ENCODE measurements at regions not wholly inside any gene's neighbourhood (a gene's known extent, or its start where the extent isn't known, plus 50 kb on each side); places are given as distances from the start of the nearest gene placed in this dataset.
"Not testable (repeated sequence)": the region's sequence is repeated elsewhere in the genome, so short reads cannot be mapped to it uniquely, and the experiment has no call there.

- not testable (repeated sequence) for DNase-seq
Observed at GRCh38 chr5:92216852-92217251, 833.7 kb upstream of the ARRDC3 start.

GRCh38 chr5:92215116-92215515 is 832.0 kb upstream of the ARRDC3 start:
- DNase-seq = no peak

GRCh38 chr5:92208265-92208664 is 825.1 kb upstream of the ARRDC3 start:
- no peak for DNase-seq

GRCh38 chr5:92207151-92207550 is 824.0 kb upstream of the ARRDC3 start:
- DNase-seq = no peak

GRCh38 chr5:92206681-92207080 is 823.6 kb upstream of the ARRDC3 start:
- DNase-seq = no peak

- not testable (repeated sequence) for DNase-seq
Observed at GRCh38 chr5:92199035-92199434, 815.9 kb upstream of the ARRDC3 start.

- no peak for DNase-seq
Observed at GRCh38 chr5:92181656-92182055, 798.5 kb upstream of the ARRDC3 start.

GRCh38 chr5:92180391-92180790 is 797.3 kb upstream of the ARRDC3 start:
- no peak for DNase-seq

GRCh38 chr5:92179651-92180050 is 796.5 kb upstream of the ARRDC3 start:
- no peak for DNase-seq

- DNase-seq = no peak
Observed at GRCh38 chr5:92177926-92178487, 794.9 kb upstream of the ARRDC3 start.

- DNase-seq = no peak
Observed at GRCh38 chr5:92163906-92164305, 780.8 kb upstream of the ARRDC3 start.

GRCh38 chr5:92147798-92148197 is 764.7 kb upstream of the ARRDC3 start:
- DNase-seq = no peak

- no peak for DNase-seq
Observed at GRCh38 chr5:92147266-92147665, 764.1 kb upstream of the ARRDC3 start.

- DNase-seq = no peak
Observed at GRCh38 chr5:92145852-92146251, 762.7 kb upstream of the ARRDC3 start.

GRCh38 chr5:92144824-92145223 is 761.7 kb upstream of the ARRDC3 start:
- DNase-seq = no peak

GRCh38 chr5:92132294-92132908 is 749.3 kb upstream of the ARRDC3 start:
- not testable (repeated sequence) for DNase-seq

GRCh38 chr5:92126182-92126581 is 743.1 kb upstream of the ARRDC3 start:
- DNase-seq = no peak

GRCh38 chr5:92119110-92119509 is 736.0 kb upstream of the ARRDC3 start:
- DNase-seq = no peak

GRCh38 chr5:92106808-92107207 is 723.7 kb upstream of the ARRDC3 start:
- DNase-seq = no peak

- no peak for DNase-seq
Observed at GRCh38 chr5:92104126-92104525, 721.0 kb upstream of the ARRDC3 start.

GRCh38 chr5:92102313-92102712 is 719.2 kb upstream of the ARRDC3 start:
- no peak for DNase-seq

GRCh38 chr5:92092239-92092638 is 709.1 kb upstream of the ARRDC3 start:
- DNase-seq = no peak

- DNase-seq = no peak
Observed at GRCh38 chr5:92086059-92086811, 703.1 kb upstream of the ARRDC3 start.
